Ovary (tissue), 7 donors: ENCODE measurements at regions not wholly inside any gene's neighbourhood (a gene's known extent, or its start where the extent isn't known, plus 50 kb on each side); places are given as distances from the start of the nearest gene placed in this dataset.

ENCODE experiments used
- DNase-seq, 5 donors: peaks; one replicate each; pipeline ENCODE4 v3.0.0-alpha.2; 2019 to 2020
- H3K27ac ChIP-seq, 2 donors: fragments of 200-600 bp; one replicate each; pipeline versions ENCODE4 v1.5.1 to v1.8.0; 2019 to 2022
- H3K27me3 ChIP-seq: fragments of 200-600 bp; one replicate; pipeline ENCODE4 v1.8.0; 2022
- H3K36me3 ChIP-seq: fragments of 200-600 bp; sonication (generic); one replicate; pipeline ENCODE4 v1.5.1; 2019
- H3K4me1 ChIP-seq: one replicate; pipeline ENCODE4 v1.8.1; 2013; ENCODE audit warnings: mild to moderate bottlenecking, moderate library complexity; ENCODE audit not compliant: insufficient read depth
- H3K4me3 ChIP-seq: fragments of 200-600 bp; sonication (generic); one replicate; pipeline ENCODE4 v1.5.1; 2017
- H3K9me3 ChIP-seq, 2 donors: fragments of 200-600 bp in 1 of 2; sonication (generic) in 1 of 2; one replicate each; pipeline versions ENCODE4 v1.5.1 to v1.8.1; 2013 to 2019; ENCODE audit warnings: mild to moderate bottlenecking in 1 of 2, moderate library complexity in 1 of 2
- CTCF ChIP-seq, 3 donors: fragments of 450-650 bp in 2 of 3; fragments of 200-600 bp in 1 of 3; IDR thresholded peaks; one replicate each; pipeline versions ENCODE4 v1.5.1 to v1.8.0; 2016 to 2022; ENCODE audit warnings: antibody characterized with exemption in 3 of 3, mild to moderate bottlenecking in 1 of 3
- EP300 ChIP-seq: sonication (generic); formaldehyde crosslinking; IDR thresholded peaks from one replicate; pipeline ENCODE4 v1.6.1; 2017; ENCODE audit warnings: antibody characterized with exemption
- POLR2A ChIP-seq: fragments of 450-650 bp; IDR thresholded peaks from one replicate; pipeline ENCODE4 v1.6.1; 2017; ENCODE audit warnings: antibody characterized with exemption, mild to moderate bottlenecking, moderate library complexity
- WGBS, 3 donors: extraction: QIAGEN DNeasy Blood & Tissue Kit in 1 of 3; methylation state at CpG; one replicate each; pipeline versions ENCODE4 v1.1.5 to v1.1.7; 2013 to 2017; 5-methylcytosine and 5-hydroxymethylcytosine counted together
- intact Hi-C, 4 donors: fragments of 100-400 bp; cut with DNase I; formaldehyde crosslinking; loops; one replicate each; pipeline versions ENCODE4 v1.11.0 to v1.15.1; 2022 to 2023
- donor health status: DM: no; HTN: no; CAD: no; lungs with moderate emphysema.
- donor health status: DM: no; HTN: no; CAD: no.
- donor health status: Bipolar disorder and iron deficiency.
- donor health status: DM: no; HTN: no; CAD: no.
- donor health status: DM: yes; HTN: yes; CAD: no.

DNA sequence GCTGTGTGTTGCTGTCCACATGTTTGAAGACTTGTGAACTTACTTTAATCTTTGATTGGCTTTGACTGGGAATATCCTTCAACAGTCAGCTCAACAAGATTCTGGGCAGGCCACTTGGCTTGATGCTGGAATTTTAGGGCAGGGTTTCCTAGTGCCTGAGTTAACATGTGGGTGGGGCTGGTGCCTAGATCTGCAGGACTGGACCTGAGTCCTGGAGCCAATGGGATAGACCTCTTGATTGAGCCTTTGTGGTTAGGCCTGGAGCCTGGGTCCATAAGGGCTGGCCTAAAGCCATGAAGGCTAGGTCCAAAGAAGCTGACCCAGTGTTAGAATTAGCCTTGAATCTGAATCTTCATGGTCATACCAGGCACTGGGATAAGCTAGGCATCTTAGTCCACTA lies 757.1 kb upstream of the ADGRL3 start:
- intact Hi-C loops, result no loop called here
- TF ChIP-seq CTCF (IDR thresholded peaks at IDR 0.05), result no peak
- no peaks in the 10 kb centered on the region for H3K9me3 ChIP-seq

DNA sequence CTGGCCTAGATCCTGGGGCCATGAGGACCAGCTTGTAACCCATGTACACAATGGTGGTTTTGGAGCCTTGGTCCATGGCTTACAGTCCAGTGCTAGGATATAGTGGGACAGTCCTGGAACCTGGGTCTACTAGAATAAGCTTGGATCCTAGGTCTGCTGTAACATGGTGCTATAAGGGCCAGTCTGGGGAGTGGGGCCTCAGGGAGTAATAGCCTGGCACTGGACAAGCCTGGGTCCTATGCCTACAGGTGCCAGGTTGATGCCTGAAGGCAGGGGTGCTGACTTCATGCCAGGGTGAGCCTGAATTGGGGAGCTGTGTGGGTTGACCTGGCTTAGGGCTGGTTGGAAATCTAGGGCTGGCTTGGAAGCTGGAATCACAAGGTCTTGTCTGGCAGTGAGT lies 756.3 kb upstream of the ADGRL3 start:
- no peak overlapping the region for H3K27ac ChIP-seq
- no peaks in the 10 kb centered on the region for H3K9me3 ChIP-seq
- no peaks in the 10 kb centered on the region for H3K27me3 ChIP-seq
- TF ChIP-seq EP300, result no peak
- TF ChIP-seq CTCF (IDR thresholded peaks at IDR 0.05), result no peak
- no peak for TF ChIP-seq POLR2A
- DNase-seq, result peak in 1 of 5 donors; percentile 9
- no peaks in the 10 kb centered on the region for H3K36me3 ChIP-seq
- H3K4me1 ChIP-seq, result no peaks in the 10 kb centered on the region
- intact Hi-C loops, result no loop called here
- H3K4me3 ChIP-seq, result no peak overlapping the region

More for the DNA sequence above, 757.1 kb upstream of the ADGRL3 start:
- Histone ChIP-seq H3K27me3 (no peaks in the 10 kb centered on the region), H3K4me1 (no peaks in the 10 kb centered on the region), H3K36me3 (no peaks in the 10 kb centered on the region), H3K4me3 (no peak overlapping the region), H3K27ac (no peak overlapping the region)
- DNase-seq, result no peak

- Histone ChIP-seq H3K9me3 (no peaks in the 10 kb centered on the region), H3K4me3 (no peak overlapping the region), H3K27me3 (no peaks in the 10 kb centered on the region), H3K36me3 (no peaks in the 10 kb centered on the region), H3K4me1 (no peaks in the 10 kb centered on the region), H3K27ac (no peak overlapping the region)
- WGBS, 3 donors, result 80 to 96% (median 93%) methylated on average over 1 of the region's 1 CpG
- intact Hi-C loops, result no loop called here
- no peak for DNase-seq
- TF ChIP-seq POLR2A (no peak), EP300 (no peak), CTCF (IDR thresholded peaks at IDR 0.05) (no peak)
Measured at GRCh38 chr4:60450054-60450453, 750.1 kb upstream of the ADGRL3 start.

- Histone ChIP-seq H3K9me3 (no peaks in the 10 kb centered on the region), H3K36me3 (no peaks in the 10 kb centered on the region), H3K27ac (no peak overlapping the region), H3K4me3 (no peak overlapping the region), H3K4me1 (no peaks in the 10 kb centered on the region), H3K27me3 (no peaks in the 10 kb centered on the region)
- no peak for DNase-seq
- TF ChIP-seq EP300 (no peak), POLR2A (no peak), CTCF (IDR thresholded peaks at IDR 0.05) (no peak)
- intact Hi-C loops, result no loop called here
Measured at GRCh38 chr4:60452266-60452665, 747.9 kb upstream of the ADGRL3 start.

DNA sequence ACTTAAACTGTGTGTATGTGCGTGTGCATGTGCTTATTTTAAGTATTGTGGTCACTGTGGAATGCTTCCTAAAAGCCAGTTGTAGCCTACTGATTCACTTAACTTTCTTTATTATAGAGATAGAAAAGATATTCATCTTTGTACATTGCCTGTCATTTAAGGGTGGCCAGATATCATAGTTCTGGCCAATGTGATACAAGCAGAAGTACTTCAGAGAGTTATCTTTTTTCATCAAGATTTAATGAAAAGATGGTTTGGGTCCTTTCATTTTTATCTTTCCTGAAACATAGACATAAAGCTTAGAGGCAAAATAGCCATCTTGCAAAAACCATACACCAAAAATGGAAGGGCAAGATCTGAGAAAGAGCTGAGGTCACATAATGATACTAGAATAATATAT lies 744.7 kb upstream of the ADGRL3 start:
- Histone ChIP-seq H3K9me3 (no peaks in the 10 kb centered on the region), H3K4me1 (no peaks in the 10 kb centered on the region), H3K36me3 (no peaks in the 10 kb centered on the region), H3K27me3 (no peaks in the 10 kb centered on the region), H3K4me3 (no peak overlapping the region), H3K27ac (no peak overlapping the region)
- intact Hi-C loops, result no loop called here
- WGBS, 3 donors, result 85 to 97% (median 88%) methylated on average over 1 of the region's 1 CpG
- TF ChIP-seq CTCF (IDR thresholded peaks at IDR 0.05) (no peak), POLR2A (no peak), EP300 (no peak)
- no peak for DNase-seq
